ENCODE measurements at regions not wholly inside any gene's neighbourhood (a gene's known extent, or its start where the extent isn't known, plus 50 kb on each side); places are given as distances from the start of the nearest gene placed in this dataset.

DNA sequence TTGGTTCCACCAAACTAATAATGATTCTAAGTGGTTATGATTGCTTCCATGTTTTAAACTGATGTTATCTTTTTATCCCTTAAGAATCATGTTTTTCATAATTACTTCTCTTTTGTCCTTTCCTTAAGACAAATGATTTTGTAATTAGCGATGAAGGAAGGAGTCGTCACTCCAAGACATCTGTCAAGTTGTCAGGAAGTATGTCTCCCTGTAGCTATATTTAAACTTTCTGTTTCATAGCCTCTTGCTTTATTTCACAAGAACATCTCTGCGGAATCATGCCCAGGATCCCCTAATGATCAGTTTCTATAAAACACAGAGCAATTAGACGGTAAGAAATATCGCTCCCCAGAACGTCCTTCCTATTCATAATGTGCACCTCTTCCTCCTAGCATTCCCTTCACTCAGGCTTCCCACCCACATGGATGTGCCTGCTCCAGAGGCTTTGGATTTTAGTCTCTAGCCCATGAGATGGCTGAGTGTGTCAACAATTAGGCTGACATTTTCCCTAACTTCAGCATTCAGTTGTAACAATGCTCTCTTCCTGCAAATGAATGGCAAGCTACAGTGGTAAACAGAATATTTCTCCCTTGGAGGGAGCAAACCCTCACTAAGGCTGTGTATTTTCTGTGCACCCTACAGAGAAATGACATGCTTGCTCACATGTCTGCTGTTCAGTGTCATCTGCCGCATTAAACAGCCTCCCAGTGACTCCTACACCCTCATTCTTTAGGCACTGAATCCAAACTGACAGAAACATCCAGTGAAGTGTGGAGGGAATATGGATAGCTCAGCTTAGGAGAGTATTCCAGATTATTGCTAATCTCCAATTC is 879.6 kb upstream of the CELF4 start:
- TF ChIP-seq, protein P1, sequence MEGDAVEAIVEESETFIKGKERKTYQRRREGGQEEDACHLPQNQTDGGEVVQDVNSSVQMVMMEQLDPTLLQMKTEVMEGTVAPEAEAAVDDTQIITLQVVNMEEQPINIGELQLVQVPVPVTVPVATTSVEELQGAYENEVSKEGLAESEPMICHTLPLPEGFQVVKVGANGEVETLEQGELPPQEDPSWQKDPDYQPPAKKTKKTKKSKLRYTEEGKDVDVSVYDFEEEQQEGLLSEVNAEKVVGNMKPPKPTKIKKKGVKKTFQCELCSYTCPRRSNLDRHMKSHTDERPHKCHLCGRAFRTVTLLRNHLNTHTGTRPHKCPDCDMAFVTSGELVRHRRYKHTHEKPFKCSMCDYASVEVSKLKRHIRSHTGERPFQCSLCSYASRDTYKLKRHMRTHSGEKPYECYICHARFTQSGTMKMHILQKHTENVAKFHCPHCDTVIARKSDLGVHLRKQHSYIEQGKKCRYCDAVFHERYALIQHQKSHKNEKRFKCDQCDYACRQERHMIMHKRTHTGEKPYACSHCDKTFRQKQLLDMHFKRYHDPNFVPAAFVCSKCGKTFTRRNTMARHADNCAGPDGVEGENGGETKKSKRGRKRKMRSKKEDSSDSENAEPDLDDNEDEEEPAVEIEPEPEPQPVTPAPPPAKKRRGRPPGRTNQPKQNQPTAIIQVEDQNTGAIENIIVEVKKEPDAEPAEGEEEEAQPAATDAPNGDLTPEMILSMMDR (conservative IDR thresholded peaks at IDR 0.05 in 1 of 2, IDR thresholded peaks at IDR 0.05 in 1 of 2; ENCODE audit: extremely low read depth in 1 of 2, insufficient read depth in 1 of 2, low read depth in 1 of 2, low read length in 2 of 2) = no peak
- TF ChIP-seq EZH2 (IDR thresholded peaks at IDR 0.05; ENCODE audit: borderline replicate concordance, low read length) = no peak
